ENCODE measurements at regions not wholly inside any gene's neighbourhood (a gene's known extent, or its start where the extent isn't known, plus 50 kb on each side); places are given as distances from the start of the nearest gene placed in this dataset.
"Not testable (repeated sequence)": the region's sequence is repeated elsewhere in the genome, so short reads cannot be mapped to it uniquely, and the experiment has no call there.

DNA sequence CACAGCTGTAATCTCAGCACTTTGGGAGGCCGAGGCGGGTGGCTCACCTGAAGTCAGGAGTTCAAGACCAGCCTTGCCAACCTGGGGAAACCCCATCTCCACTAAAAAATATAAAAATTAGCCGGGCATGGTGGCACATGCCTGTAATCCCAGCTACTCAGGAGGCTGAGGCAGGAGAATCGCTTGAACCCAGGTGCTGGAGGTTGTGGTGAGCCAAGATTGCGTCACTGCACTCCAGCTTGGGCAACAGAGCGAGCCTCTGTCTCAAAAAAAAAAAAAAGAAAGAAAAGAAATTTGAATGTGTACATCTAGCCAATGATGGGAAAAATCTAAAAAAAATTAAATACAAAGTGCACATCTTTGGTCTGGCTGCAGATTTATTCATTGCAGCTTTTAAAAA is 92.6 kb upstream of the ERRFI1 start:
- TF ChIP-seq, protein P1, sequence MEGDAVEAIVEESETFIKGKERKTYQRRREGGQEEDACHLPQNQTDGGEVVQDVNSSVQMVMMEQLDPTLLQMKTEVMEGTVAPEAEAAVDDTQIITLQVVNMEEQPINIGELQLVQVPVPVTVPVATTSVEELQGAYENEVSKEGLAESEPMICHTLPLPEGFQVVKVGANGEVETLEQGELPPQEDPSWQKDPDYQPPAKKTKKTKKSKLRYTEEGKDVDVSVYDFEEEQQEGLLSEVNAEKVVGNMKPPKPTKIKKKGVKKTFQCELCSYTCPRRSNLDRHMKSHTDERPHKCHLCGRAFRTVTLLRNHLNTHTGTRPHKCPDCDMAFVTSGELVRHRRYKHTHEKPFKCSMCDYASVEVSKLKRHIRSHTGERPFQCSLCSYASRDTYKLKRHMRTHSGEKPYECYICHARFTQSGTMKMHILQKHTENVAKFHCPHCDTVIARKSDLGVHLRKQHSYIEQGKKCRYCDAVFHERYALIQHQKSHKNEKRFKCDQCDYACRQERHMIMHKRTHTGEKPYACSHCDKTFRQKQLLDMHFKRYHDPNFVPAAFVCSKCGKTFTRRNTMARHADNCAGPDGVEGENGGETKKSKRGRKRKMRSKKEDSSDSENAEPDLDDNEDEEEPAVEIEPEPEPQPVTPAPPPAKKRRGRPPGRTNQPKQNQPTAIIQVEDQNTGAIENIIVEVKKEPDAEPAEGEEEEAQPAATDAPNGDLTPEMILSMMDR (conservative IDR thresholded peaks at IDR 0.05; ENCODE audit: low read length): not testable (repeated sequence)
- TF ChIP-seq EZH2phosphoT487 (IDR thresholded peaks at IDR 0.05; ENCODE audit: borderline replicate concordance): not testable (repeated sequence)

Data from Loucy (cell line).